HepG2 (cell line): ENCODE measurements at regions not wholly inside any gene's neighbourhood (a gene's known extent, or its start where the extent isn't known, plus 50 kb on each side); places are given as distances from the start of the nearest gene placed in this dataset.

Experiments
- AHR ChIP-seq: IDR thresholded peaks from 2 replicates; pipeline ENCODE4 v1.6.1; 2018; ENCODE audit warnings: missing genetic modification reagents, missing compliant biosample characterization
- ERF ChIP-seq: IDR thresholded peaks from 2 replicates; pipeline ENCODE4 v1.6.1; 2018; ENCODE audit warnings: missing biosample characterization, missing genetic modification reagents
- EZH2 ChIP-seq: conservative IDR thresholded peaks from 2 replicates; pipeline ENCODE4 v1.6.1; 2012; ENCODE audit warnings: mild to moderate bottlenecking, low read depth, low read length, moderate library complexity
- HMG20A ChIP-seq: IDR thresholded peaks from 2 replicates; pipeline ENCODE4 v1.6.1; 2016; ENCODE audit warnings: borderline replicate concordance
- HNRNPLL ChIP-seq: fragments of 200-400 bp; formaldehyde crosslinking; IDR thresholded peaks from 2 replicates; pipeline ENCODE4 v1.6.1; 2017; ENCODE audit warnings: mild to moderate bottlenecking, low read depth, low read length; ENCODE audit not compliant: poor library complexity, severe bottlenecking
- ISL2 ChIP-seq: sonication (generic); formaldehyde crosslinking; IDR thresholded peaks from 2 replicates; pipeline ENCODE4 v1.5.0; 2020; ENCODE audit warnings: missing genetic modification reagents
- KAT2B ChIP-seq: fragments of 150-350 bp; IDR thresholded peaks from 2 replicates; pipeline ENCODE4 v1.6.1; 2014; ENCODE audit warnings: low read depth, low read length, borderline replicate concordance
- KLF11 ChIP-seq: IDR thresholded peaks from 2 replicates; pipeline ENCODE4 v1.6.1; 2016; ENCODE audit warnings: missing compliant biosample characterization
- MIER3 ChIP-seq: IDR thresholded peaks from 2 replicates; pipeline ENCODE4 v1.6.1; 2016; ENCODE audit warnings: missing compliant biosample characterization, borderline replicate concordance
- PRMT3 ChIP-seq: sonication (generic); formaldehyde crosslinking; IDR thresholded peaks from 2 replicates; pipeline ENCODE4 v1.8.1; 2022; ENCODE audit warnings: low read depth, mild to moderate bottlenecking, moderate library complexity, missing genetic modification reagents, borderline replicate concordance
- SKI ChIP-seq: fragments of 450-650 bp; IDR thresholded peaks from one replicate; pipeline ENCODE4 v1.6.1; 2018; ENCODE audit warnings: mild to moderate bottlenecking; ENCODE audit not compliant: partially characterized antibody
- SMAD3 ChIP-seq: sonication (generic); formaldehyde crosslinking; IDR thresholded peaks from 2 replicates; pipeline ENCODE4 v1.4.0; 2020; ENCODE audit warnings: missing genetic modification reagents
- SNRNP70 ChIP-seq: fragments of 200-400 bp; formaldehyde crosslinking; IDR thresholded peaks from 2 replicates; pipeline ENCODE4 v1.6.1; 2017; ENCODE audit warnings: mild to moderate bottlenecking, low read depth, low read length, moderate library complexity
- SOX5 ChIP-seq: IDR thresholded peaks from 2 replicates; pipeline ENCODE4 v1.6.1; 2016; ENCODE audit warnings: borderline replicate concordance
- SSRP1 ChIP-seq: IDR thresholded peaks from 2 replicates; pipeline ENCODE4 v1.6.1; 2016; ENCODE audit warnings: control low read depth
- SUZ12 ChIP-seq: fragments of 150-350 bp; IDR thresholded peaks from 2 replicates; pipeline ENCODE4 v1.6.1; 2014; ENCODE audit warnings: low read depth, low read length
- TBP ChIP-seq: sonication (generic); formaldehyde crosslinking; IDR thresholded peaks from 2 replicates; pipeline ENCODE4 v1.5.0; 2020; ENCODE audit warnings: missing genetic modification reagents
- TBX2 ChIP-seq: sonication (generic); formaldehyde crosslinking; IDR thresholded peaks from 2 replicates; pipeline ENCODE4 v1.5.0; 2020; ENCODE audit warnings: missing genetic modification reagents, mild to moderate bottlenecking, borderline replicate concordance
- ZBTB7A ChIP-seq: sonication (generic); formaldehyde crosslinking; IDR thresholded peaks from 2 replicates; pipeline ENCODE4 v1.8.0; 2022; ENCODE audit warnings: mild to moderate bottlenecking, missing genetic modification reagents
- ZC3H4 ChIP-seq: sonication (generic); formaldehyde crosslinking; IDR thresholded peaks from 2 replicates; pipeline ENCODE4 v1.4.0; 2020; ENCODE audit warnings: missing genetic modification reagents, borderline replicate concordance
- ZNF136 ChIP-seq: sonication (generic); formaldehyde crosslinking; IDR thresholded peaks from 2 replicates; pipeline ENCODE4 v1.8.1; 2022; ENCODE audit warnings: low read depth, mild to moderate bottlenecking, moderate library complexity, missing genetic modification reagents
- ZNF619 ChIP-seq: sonication (generic); formaldehyde crosslinking; IDR thresholded peaks from 2 replicates; pipeline ENCODE4 v1.4.0; 2020; ENCODE audit warnings: mild to moderate bottlenecking, missing genetic modification reagents
- ZNF674 ChIP-seq: sonication (generic); formaldehyde crosslinking; IDR thresholded peaks from 2 replicates; pipeline ENCODE4 v1.5.0; 2020; ENCODE audit warnings: low read depth, mild to moderate bottlenecking, missing genetic modification reagents
- TF ChIP-seq, protein P1 (sequence below): sonication (generic); formaldehyde crosslinking; IDR thresholded peaks from 2 replicates; pipeline ENCODE4 v1.4.0; 2020; ENCODE audit warnings: mild to moderate bottlenecking, low read depth, missing genetic modification reagents
- TF ChIP-seq, protein P2 (sequence below): sonication (generic); formaldehyde crosslinking; IDR thresholded peaks from 2 replicates; pipeline ENCODE4 v1.5.1; 2020; ENCODE audit warnings: missing genetic modification reagents, mild to moderate bottlenecking, borderline replicate concordance
- TF ChIP-seq, protein P3 (sequence below), 2 experiments: sonication (generic) in 1 of 2; formaldehyde crosslinking in 1 of 2; IDR thresholded peaks; 2 replicates each; pipeline versions ENCODE4 v1.5.1 to v1.6.1; 2011 to 2020; ENCODE audit warnings: borderline replicate concordance in 1 of 2, low read depth in 1 of 2, low read length in 1 of 2, mild to moderate bottlenecking in 1 of 2, missing genetic modification reagents in 1 of 2, moderate library complexity in 1 of 2

DNA sequence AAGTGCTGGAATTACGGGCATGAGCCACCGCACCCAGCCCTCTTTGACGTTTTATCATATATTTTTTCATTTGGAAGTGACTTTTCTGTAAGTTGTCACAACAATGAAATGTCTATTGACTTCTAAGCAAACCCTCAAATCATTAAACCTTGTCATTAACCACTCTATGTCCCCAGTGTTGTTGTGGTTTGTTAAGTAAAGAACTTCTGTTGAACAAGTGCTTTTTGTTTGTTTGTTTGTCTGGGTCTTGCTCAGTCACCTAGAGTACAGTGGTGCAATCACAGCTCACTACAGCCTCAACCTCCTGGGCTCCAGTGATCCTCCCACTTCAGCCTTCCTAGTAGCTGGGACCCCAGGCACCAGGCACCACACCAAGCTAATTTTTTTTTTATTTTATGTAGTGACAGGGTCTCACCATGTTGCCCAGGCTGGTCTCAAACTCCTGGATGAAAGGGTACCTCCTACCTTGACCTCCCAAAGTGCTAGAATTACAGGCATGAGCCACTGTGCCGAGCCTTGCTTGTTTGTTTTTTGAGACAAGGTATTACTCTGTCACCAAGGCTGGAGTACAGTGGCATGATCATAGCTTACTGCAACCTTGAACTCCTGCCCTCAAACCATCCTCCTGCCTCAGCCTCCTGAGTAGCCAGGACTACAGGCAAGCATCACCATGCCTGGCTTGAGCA lies 57.6 kb upstream of the LOC128125822 start (continued):
- TF ChIP-seq SOX5 (CRISPR knock-in tag) (peak; percentile 67; the same call in 1 of the 2 replicates), ERF (CRISPR knock-in tag) (peak; percentile 27; the same call in 1 of the 2 replicates), TBP (CRISPR knock-in tag) (no peak), TBX2 (peak; percentile 83), HMG20A (peak; percentile 84), ZC3H4 (CRISPR knock-in tag) (peak; percentile 85; the same call in 1 of the 2 replicates), SUZ12 (no peak), ZNF619 (no peak), MIER3 (CRISPR knock-in tag) (peak; percentile 81; the same call in 1 of the 2 replicates), KLF11 (CRISPR knock-in tag) (peak; percentile 30; the same call in 1 of the 2 replicates), ISL2 (CRISPR knock-in tag) (peak; percentile 90), SNRNP70 (no peak), ZBTB7A (CRISPR knock-in tag) (peak; percentile 19; the same call in 1 of the 2 replicates), SMAD3 (peak; percentile 52; the same call in 1 of the 2 replicates), KAT2B (no peak), HNRNPLL (no peak), PRMT3 (CRISPR knock-in tag) (no peak), SSRP1 (peak; percentile 98; the same call in 1 of the 2 replicates), EZH2 (no peak), AHR (CRISPR knock-in tag) (peak; percentile 63; the same call in 1 of the 2 replicates), SKI (peak; percentile 90), ZNF136 (no peak; the same call in 1 of the 2 replicates), ZNF674 (CRISPR knock-in tag) (peak; percentile 65; the same call in 1 of the 2 replicates)
- TF ChIP-seq, protein P1, sequence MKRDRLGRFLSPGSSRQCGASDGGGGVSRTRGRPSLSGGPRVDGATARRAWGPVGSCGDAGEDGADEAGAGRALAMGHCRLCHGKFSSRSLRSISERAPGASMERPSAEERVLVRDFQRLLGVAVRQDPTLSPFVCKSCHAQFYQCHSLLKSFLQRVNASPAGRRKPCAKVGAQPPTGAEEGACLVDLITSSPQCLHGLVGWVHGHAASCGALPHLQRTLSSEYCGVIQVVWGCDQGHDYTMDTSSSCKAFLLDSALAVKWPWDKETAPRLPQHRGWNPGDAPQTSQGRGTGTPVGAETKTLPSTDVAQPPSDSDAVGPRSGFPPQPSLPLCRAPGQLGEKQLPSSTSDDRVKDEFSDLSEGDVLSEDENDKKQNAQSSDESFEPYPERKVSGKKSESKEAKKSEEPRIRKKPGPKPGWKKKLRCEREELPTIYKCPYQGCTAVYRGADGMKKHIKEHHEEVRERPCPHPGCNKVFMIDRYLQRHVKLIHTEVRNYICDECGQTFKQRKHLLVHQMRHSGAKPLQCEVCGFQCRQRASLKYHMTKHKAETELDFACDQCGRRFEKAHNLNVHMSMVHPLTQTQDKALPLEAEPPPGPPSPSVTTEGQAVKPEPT (CRISPR knock-in tag): no peak
- TF ChIP-seq, protein P2, sequence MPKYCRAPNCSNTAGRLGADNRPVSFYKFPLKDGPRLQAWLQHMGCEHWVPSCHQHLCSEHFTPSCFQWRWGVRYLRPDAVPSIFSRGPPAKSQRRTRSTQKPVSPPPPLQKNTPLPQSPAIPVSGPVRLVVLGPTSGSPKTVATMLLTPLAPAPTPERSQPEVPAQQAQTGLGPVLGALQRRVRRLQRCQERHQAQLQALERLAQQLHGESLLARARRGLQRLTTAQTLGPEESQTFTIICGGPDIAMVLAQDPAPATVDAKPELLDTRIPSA: no peak
- TF ChIP-seq, protein P3, sequence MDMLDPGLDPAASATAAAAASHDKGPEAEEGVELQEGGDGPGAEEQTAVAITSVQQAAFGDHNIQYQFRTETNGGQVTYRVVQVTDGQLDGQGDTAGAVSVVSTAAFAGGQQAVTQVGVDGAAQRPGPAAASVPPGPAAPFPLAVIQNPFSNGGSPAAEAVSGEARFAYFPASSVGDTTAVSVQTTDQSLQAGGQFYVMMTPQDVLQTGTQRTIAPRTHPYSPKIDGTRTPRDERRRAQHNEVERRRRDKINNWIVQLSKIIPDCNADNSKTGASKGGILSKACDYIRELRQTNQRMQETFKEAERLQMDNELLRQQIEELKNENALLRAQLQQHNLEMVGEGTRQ (IDR thresholded peaks at IDR 0.05; ENCODE audit: low read depth, low read length): no peak
- TF ChIP-seq, protein P3 (CRISPR knock-in tag; IDR thresholded peaks at IDR 0.05; ENCODE audit: borderline replicate concordance): peak; percentile 47; the same call in 1 of the 2 replicates
